Coronary artery (tissue), 2 donors: ENCODE measurements at regions not wholly inside any gene's neighbourhood (a gene's known extent, or its start where the extent isn't known, plus 50 kb on each side); places are given as distances from the start of the nearest gene placed in this dataset.
"Not testable (repeated sequence)": the region's sequence is repeated elsewhere in the genome, so short reads cannot be mapped to it uniquely, and the experiment has no call there.

ENCODE experiments used
- DNase-seq: peaks from one replicate; pipeline ENCODE4 v3.0.0-alpha.2; 2017; ENCODE audit warnings: low spot score
- H3K27ac ChIP-seq, 2 donors: fragments of 200-600 bp; sonication (generic); one replicate each; pipeline ENCODE4 v1.5.1; 2016 to 2019
- H3K4me3 ChIP-seq: fragments of 200-600 bp; sonication (generic); 2 replicates; pipeline ENCODE4 v1.5.1; 2016; ENCODE audit warnings: mild to moderate bottlenecking, moderate library complexity
- TF ChIP-seq, protein P1 (sequence below): fragments of 200-600 bp; sonication (generic); IDR thresholded peaks from one replicate; pipeline ENCODE4 v1.5.1; 2019; ENCODE audit warnings: antibody characterized with exemption

DNA sequence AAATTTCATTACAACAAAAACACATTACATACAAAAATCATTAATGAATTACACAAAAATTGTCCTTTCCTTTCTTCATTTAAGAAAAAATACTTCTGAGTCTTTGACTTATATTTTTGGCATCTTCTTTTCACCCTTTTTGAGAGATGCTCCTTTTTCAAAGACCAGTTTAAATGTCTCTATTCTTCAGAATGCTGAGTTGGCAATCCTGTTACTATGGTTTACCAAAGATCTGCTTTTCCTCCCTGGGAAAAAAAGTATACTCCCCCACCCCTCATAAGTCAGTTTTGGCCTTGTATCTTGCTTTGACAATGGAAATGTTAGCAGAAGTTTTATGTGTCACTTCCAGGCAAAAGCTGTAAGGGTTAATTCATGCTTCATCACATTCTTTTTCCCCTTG lies 198.4 kb upstream of the GRM3 start:
- H3K27ac ChIP-seq: no peak overlapping the region
- DNase-seq: no peak
- no peak overlapping the region for H3K4me3 ChIP-seq
- TF ChIP-seq, protein P1, sequence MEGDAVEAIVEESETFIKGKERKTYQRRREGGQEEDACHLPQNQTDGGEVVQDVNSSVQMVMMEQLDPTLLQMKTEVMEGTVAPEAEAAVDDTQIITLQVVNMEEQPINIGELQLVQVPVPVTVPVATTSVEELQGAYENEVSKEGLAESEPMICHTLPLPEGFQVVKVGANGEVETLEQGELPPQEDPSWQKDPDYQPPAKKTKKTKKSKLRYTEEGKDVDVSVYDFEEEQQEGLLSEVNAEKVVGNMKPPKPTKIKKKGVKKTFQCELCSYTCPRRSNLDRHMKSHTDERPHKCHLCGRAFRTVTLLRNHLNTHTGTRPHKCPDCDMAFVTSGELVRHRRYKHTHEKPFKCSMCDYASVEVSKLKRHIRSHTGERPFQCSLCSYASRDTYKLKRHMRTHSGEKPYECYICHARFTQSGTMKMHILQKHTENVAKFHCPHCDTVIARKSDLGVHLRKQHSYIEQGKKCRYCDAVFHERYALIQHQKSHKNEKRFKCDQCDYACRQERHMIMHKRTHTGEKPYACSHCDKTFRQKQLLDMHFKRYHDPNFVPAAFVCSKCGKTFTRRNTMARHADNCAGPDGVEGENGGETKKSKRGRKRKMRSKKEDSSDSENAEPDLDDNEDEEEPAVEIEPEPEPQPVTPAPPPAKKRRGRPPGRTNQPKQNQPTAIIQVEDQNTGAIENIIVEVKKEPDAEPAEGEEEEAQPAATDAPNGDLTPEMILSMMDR: no peak

GRCh38 chr7:86444245-86444644 lies 199.5 kb upstream of the GRM3 start:
- Histone ChIP-seq H3K4me3 (no peak overlapping the region), H3K27ac (no peak overlapping the region)
- TF ChIP-seq, protein P1: no peak
- DNase-seq: no peak

GRCh38 chr7:86440420-86440819 lies 203.3 kb upstream of the GRM3 start:
- H3K27ac ChIP-seq, H3K4me3 ChIP-seq, DNase-seq: not testable (repeated sequence)

DNA sequence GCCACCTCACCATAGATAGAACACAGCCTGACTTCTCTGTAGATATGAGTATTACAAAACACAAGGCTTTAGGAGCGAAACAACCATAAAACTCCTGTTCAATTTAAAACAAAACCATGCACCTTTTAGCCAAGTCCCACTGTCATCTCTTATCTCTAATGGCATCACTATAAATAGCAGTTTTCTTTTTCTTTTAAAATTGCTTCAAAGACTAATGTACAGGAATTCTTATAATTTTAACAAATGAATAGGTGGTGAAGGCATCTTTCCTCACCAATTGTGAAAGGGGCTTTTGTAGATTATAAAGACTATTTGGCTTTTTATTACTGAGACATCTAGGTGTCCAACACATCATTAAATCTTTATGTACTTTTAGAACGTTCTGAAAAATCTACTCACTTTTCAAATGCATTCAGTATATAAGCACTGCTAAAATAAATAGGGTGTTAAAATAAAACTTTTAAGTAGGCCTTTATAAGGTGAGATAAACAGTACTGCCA lies 205.7 kb upstream of the GRM3 start:
- no peak for DNase-seq
- TF ChIP-seq, protein P1: no peak
- no peak overlapping the region for H3K4me3 ChIP-seq
- H3K27ac ChIP-seq: no peak overlapping the region

DNA sequence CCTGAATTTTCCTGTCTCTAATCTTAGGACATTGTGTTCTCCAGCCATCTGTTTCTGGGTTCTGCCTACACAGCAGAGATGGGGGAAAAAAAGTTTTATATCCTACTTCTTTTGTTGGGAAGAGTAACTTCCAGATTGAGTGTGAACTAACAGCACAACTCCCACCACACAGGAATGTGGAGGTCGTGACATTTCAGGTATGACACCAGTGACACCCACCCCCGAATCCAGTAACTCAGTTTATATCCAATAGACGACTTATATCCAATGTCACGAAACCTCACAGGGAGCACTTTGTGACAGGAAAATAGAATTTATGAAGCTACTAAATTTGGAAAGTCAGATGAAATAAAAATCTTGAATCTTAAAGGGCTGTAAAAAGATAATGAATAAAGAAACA lies 211.9 kb upstream of the GRM3 start:
- TF ChIP-seq, protein P1: no peak
- Histone ChIP-seq H3K4me3 (no peak overlapping the region), H3K27ac (no peak overlapping the region)
- DNase-seq: no peak

DNA sequence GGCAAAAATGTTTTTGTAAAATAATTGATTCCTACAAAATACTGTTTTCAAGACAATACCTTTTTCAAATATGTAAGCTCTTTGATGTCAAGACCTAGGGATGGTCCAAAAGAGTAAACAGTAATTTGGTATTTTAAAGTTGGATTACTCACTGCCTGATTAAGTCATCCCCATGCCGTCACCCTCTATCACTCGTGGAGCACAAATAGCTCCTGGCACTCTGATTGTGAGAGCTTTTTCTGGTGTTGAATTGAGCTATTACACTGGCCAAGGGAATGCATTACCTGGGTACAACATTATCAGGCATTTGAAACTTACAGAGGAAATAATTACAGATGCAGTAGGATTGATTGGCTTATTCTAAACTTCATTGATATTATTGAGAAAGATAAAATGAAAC lies 231.9 kb upstream of the GRM3 start:
- no peak for DNase-seq
- no peak overlapping the region for H3K4me3 ChIP-seq
- no peak overlapping the region for H3K27ac ChIP-seq
- TF ChIP-seq, protein P1: no peak

- H3K27ac ChIP-seq: no peak overlapping the region
- DNase-seq: no peak
- TF ChIP-seq, protein P1: no peak
- no peak overlapping the region for H3K4me3 ChIP-seq
These were observed 236.4 kb upstream of the GRM3 start for GRCh38 chr7:86407291-86407690.

DNA sequence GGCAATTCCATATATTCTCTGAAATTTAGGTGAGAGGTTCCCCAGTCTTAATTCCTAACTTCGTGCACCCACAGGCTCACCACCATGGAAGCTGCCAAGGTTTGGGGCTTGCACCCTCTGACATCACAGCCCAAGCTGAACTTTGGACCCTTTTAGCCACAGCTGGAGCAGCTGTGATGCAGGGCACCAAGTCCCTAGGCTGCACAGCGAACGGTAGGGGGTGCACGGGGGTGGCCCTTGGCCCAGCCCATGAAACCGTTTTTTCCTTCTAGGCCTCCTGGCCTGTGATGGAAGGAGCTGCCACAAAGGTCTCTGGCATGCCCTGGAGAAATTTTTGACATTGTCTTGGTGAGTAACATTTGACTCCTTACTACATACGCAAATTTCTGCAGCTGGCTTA lies 251.9 kb upstream of the GRM3 start:
- DNase-seq: no peak
- no peak overlapping the region for H3K27ac ChIP-seq

DNA sequence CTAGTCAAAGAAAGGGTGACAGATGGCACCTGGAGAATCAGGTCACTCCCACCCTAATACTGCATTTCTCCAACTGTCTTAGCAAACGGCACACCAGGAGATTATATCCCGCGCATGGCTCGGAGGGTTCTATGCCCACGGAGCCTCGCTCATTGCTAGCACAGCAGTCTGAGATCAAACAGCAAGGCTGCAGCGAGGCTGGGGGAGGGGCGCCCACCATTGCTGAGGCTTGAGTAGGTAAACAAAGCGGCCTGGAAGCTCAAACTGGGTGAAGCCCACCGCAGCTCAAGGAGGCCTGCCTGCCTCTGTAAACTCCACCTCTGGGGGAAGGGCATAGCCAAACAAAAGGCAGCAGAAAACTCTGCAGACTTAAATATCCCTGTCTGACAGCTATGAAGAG lies 268.1 kb upstream of the GRM3 start:
- H3K4me3 ChIP-seq, DNase-seq, H3K27ac ChIP-seq: not testable (repeated sequence)

More for the DNA sequence above, 251.9 kb upstream of the GRM3 start:
- TF ChIP-seq, protein P1: no peak
- no peak overlapping the region for H3K4me3 ChIP-seq
